Hematopoietic multipotent progenitor cell treated with erythropoietin and hydrocortisone succinate and interleukin-3 and kit ligand, for 4 days (in vitro differentiated cells): ENCODE measurements at regions not wholly inside any gene's neighbourhood (a gene's known extent, or its start where the extent isn't known, plus 50 kb on each side); places are given as distances from the start of the nearest gene placed in this dataset.
A peak's percentile ranks its signal among the peaks of the same experiment; 100 is the strongest.
"Not testable (repeated sequence)": the region's sequence is repeated elsewhere in the genome, so short reads cannot be mapped to it uniquely, and the experiment has no call there.

Source experiments
- DNase-seq: peaks from one replicate; pipeline ENCODE4 v3.0.0-alpha.2; 2015

- DNase-seq, result no peak
Observed at GRCh38 chr18:62442391-62442790, 80.4 kb upstream of the ZCCHC2 start.

DNA sequence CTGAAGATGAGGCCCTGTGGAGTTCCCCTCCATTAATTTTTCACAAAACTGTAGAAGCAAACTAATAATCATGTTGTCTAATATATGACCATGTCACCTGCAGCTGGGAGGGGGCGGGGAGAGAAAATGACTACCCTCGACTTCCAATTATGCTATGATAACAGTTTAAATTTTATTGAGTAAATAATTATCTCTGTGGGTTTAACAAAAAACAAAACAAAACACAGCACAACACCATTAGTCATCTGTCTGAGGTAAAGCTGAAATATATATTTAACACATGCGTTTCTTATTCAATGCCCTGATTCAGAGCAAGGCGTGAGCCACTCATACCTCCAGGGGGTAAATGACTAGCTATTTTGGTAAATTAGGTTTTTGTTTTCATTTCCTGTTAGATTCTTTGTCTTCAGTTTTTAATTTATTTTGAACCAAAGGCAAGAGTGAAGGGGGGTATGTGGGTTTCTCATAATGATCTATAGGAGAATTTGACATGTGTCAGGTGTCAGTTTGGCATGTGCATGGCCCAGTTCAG is 77.4 kb upstream of the ZCCHC2 start:
- DNase-seq, result no peak

GRCh38 chr18:62446511-62446910 is 76.3 kb upstream of the ZCCHC2 start:
- DNase-seq, result no peak

- no peak for DNase-seq
Observed at GRCh38 chr18:62447652-62448051, 75.2 kb upstream of the ZCCHC2 start.

GRCh38 chr18:62448426-62448825 is 74.4 kb upstream of the ZCCHC2 start:
- no peak for DNase-seq

DNA sequence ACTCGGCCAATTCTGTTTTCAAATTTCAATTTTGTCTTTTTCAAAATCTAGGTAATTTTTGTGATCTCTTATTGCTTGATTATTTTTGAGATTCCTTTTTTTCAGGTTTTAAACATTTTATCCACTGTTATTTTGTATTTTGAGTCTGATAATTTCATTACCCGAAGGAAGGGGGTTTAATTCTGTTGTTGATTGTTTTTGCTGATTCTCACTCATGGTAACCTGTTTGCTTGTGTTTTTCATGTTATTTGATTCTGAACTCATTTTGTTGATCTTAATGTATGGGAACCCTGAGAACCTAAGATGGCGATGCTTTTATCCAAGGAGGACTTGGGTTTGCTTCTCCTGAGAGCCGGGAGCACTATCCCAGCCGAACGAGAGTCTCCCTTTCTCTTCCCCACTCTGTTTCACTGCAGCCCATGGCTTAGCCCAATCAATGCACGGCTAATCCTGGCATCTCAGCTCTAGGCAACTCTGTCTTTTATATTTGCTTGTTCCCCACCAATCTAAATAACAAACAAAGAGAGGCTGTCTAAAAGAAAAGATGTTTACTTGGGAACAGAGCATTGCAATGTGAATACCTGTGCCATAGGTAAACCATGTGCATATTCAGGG is 73.2 kb upstream of the ZCCHC2 start:
- DNase-seq, result no peak

DNA sequence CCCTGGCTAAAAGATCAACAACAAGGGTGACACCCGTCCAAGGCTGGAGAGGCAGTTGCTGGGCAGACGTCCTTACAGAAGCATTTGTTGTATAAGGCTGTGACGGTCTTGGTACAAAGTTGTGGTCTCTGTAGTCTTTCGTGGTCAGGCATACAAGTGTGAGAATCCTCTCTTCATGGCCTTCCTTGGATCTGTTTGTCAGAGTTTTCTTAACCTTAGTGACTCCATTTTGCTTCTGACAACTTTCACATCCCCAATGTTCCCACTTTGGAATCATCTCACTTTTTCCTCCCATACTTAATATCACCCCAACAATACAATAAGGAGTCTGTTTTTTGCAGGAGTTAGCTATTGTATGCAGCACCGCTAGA is 72.7 kb upstream of the ZCCHC2 start:
- DNase-seq, result peak; percentile 77

DNA sequence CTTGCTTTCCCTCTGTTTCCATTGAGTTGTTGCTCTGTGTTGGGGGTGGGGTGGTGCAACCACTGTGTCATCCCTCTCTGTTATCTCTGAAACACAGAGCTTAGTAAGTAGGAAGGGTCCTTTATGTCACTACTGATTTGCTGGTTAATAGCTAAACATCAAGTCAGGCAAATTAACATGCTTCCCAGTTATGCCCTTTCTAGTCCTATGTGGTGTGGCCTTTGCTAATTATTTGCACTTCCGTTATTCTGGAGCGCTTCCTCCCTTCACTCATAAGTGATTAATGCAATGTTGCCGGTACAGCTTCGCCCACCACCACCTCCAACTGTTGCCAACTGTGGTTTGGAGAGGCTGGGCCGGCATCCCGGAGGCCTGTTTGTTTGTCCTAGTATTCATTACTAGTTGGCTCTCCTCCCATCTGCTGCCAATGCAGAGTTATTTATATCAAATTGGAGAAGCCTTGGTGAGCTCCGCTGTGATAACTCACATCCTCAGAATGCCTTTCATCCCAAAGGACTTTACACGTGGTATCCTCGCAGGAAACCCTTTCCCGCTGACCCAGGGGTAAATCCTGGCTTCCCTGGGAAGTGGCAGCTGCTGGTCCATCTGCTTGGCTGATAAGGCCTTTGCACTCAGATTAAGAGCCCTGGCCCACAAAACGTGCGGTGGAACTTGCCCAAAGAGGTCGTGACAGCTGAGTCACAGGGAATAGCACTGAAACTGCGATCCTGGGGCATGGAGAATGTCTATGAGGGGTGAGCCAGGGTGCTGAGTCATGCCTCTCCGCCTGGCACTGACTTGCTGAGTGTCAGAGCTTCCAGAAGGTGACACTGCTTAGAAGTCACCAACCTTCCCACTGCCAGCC is 72.0 kb upstream of the ZCCHC2 start:
- DNase-seq, result peak; percentile 94

DNA sequence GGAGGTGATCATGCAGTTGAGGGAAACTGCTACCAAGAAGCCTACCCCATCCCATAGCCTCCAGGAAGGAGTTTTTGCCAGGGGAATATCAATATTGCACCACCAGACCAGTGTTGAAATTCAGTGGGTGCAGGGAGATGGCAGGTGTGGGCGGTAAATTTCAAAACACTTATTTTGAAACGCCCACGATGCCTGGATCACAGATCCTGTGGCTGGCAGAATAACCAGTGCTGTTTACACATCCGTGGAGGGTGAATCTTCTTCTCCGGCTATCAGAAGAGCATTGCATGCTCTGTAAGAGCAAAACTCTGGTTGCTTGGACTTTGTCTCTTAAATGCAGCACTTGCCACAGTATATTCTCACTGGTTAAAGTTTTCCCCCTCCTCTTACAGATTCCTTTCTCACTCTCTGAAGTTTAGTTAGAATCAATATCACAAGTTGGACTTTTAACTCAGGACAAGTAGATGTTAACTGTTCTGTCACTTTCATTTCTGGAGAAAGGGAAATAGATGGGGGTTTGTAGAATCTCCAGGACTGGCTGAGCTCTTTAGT is 70.5 kb upstream of the ZCCHC2 start:
- peak; percentile 57 for DNase-seq

DNA sequence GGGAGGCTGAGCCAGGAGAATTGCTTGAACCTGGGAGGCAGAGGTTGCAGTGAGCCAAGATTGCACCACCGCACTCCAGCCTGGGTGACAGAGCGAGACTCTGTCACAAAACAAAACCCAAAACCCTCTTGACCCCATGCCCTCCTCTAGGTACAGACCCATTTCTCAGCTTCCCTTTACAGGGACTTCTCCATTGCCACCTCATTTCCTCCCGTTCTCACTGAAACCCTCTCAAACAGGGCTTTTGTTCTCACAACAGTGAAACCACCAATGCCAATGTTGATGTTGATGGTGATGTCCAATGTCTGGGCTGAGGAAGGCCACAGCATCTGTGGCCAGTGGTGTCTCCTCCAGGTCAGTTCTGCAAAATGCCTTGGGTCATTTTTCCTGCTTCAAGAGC is 69.0 kb upstream of the ZCCHC2 start:
- no peak for DNase-seq

GRCh38 chr18:62454527-62454926 is 68.3 kb upstream of the ZCCHC2 start:
- no peak for DNase-seq

DNA sequence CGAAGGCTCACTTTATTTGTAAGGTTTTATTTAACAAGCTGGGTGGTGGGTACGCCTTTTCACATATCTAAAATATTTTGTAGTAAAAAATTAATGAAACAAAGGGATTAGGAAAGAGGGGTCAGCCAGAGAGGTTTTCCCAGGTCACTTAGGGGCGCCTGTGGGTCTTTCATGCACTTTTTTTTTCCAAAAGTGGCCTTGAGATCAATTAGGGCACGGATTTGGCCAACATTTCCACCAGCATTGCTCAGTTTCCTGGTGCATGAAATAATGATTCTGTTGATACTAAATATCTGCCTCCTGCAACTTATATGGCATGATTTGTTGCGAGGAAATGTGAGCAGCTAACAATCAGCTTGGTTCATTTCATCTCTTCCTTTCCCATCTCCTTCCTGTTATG is 67.6 kb upstream of the ZCCHC2 start:
- no peak for DNase-seq

DNA sequence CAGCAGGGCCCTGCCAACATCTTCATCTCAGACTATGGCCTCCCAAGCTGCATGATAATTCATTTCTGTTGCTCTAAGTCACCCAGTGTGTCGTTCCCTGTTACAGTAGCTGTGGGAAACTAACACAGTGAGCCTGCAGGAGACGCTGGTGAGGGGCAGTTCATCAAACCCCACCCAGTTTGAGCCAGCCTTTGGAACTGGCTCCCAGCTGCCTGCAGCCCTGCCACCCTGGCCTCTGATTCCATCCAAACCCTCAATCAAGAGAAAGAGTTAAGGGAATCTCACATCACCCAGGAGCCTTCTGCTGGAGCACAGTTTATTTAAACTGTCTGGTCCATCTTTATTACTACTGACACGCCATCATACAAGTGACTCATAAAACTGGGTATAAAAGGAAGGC is 64.9 kb upstream of the ZCCHC2 start:
- no peak for DNase-seq

- no peak for DNase-seq
Observed at GRCh38 chr18:62458346-62458745, 64.5 kb upstream of the ZCCHC2 start.

DNA sequence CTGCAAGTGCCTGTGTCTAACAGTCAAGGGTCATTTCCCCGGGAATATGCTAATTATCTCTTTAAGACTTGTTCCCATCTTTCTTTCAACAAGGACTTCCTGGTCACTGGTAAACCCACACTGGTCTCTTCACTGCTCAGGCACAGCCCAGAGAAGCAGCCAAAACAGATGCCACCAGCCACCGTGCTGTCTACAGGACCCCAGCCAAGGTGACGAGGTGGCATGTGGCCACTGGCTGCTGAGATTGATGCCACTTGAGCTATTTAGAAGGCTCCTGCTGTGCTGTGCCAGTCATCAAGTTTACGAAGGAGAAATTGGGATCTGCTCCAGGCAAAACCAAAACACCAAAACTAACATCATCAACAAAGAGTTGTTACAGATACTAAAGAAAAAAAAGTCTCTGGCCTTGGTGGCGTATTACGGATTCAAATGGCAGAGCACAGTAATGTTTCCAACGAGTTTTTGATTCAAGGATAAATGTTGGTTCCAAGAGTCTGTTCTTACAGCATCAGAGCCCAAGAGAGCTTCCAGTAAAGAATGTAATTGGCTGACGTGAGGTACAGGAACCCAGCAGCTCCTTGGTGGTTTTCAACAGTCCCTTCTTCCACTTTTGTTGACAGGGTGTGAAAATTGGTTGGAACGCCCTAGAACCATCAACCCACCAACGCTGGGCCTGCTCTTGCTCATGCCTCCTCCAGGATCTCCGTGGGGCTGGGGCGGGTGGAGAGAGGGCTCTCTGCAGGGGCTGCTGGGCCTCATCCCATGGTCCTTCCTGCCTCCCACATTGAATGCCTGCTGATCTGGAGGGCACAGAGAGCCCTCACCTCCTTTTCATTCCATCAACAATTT is 63.7 kb upstream of the ZCCHC2 start:
- no peak for DNase-seq

- DNase-seq, result peak; percentile 28
Observed at GRCh38 chr18:62460851-62461300, 61.9 kb upstream of the ZCCHC2 start.

GRCh38 chr18:62461591-62461990 is 61.2 kb upstream of the ZCCHC2 start:
- no peak for DNase-seq

- DNase-seq, result no peak
Observed at GRCh38 chr18:62464266-62464665, 58.6 kb upstream of the ZCCHC2 start.

- DNase-seq, result not testable (repeated sequence)
Observed at GRCh38 chr18:62469131-62469530, 53.7 kb upstream of the ZCCHC2 start.
